Neural cell (in vitro differentiated cells): ENCODE measurements at regions not wholly inside any gene's neighbourhood (a gene's known extent, or its start where the extent isn't known, plus 50 kb on each side); places are given as distances from the start of the nearest gene placed in this dataset.

Experiments used
- EP300 ChIP-seq: fragments of 450-650 bp; conservative IDR thresholded peaks from 2 replicates; pipeline ENCODE4 v1.6.1; 2014; ENCODE audit warnings: antibody characterized with exemption, mild to moderate bottlenecking, moderate library complexity; ENCODE audit not compliant: poor library complexity, severe bottlenecking
- MXI1 ChIP-seq: fragments of 450-650 bp; conservative IDR thresholded peaks from 2 replicates; pipeline ENCODE4 v1.6.1; 2014; ENCODE audit warnings: antibody characterized with exemption, mild to moderate bottlenecking; ENCODE audit not compliant: poor library complexity, severe bottlenecking

GRCh38 chr13:109655206-109655600, 131.2 kb downstream of the IRS2 start:
- TF ChIP-seq EP300, result no peak
- TF ChIP-seq MXI1, result no peak
